K562 (cell line): ENCODE measurements at regions not wholly inside any gene's neighbourhood (a gene's known extent, or its start where the extent isn't known, plus 50 kb on each side); places are given as distances from the start of the nearest gene placed in this dataset.

Source experiments
- ATAC-seq: fragments of 200-7000 bp; cut with Tn5 transposase; 3 replicates; pipeline ENCODE4 v1.9.1; 2020; ENCODE audit warnings: moderate library complexity
- BruUV-seq: library from RNA; stranded (reverse); fragments of 400-500 nt; replicated peaks from 2 replicates; lab custom pipeline; 2021; lab: Mats Ljungman, UMichigan
- CTCF ChIA-PET: fragments of 300-600 bp; formaldehyde crosslinking; extraction: SDS; loops from one replicate; lab custom pipeline; 2021; ENCODE audit warnings: low intra/inter-chr PET ratio; lab: Yijun Ruan, JAX
- POLR2A ChIA-PET: fragments of 300-600, 350-650 bp; sonication (Branson Sonifier 250); formaldehyde crosslinking; extraction: SDS; loops from one replicate; lab custom pipeline; 2021; ENCODE audit warnings: antibody characterized with exemption, inconsistent platforms; lab: Yijun Ruan, JAX
- DNase-seq, 4 experiments: peaks; one replicate each; pipeline versions ENCODE4 v3.0.0 to v3.0.0-alpha.2; 2011 to 2018; ENCODE audit warnings: low spot score in 3 of 4, mixed read lengths in 3 of 4; ENCODE audit errors: extremely low read depth in 1 of 4
- FAIRE-seq: peaks from 2 replicates; lab custom pipeline; 2011; peaks lifted over from hg19 to GRCh38; lab: Jason Lieb, UNC
- H2AFZ ChIP-seq: 2 replicates; pipeline ENCODE4 v1.6.0; 2011; ENCODE audit warnings: low read depth, low read length, control low read depth, inconsistent platforms
- H3K27ac ChIP-seq: fragments of 200-600 bp; 3 replicates; pipeline ENCODE4 v1.8.0; 2011; ENCODE audit warnings: low read depth, mild to moderate bottlenecking, control low read depth, inconsistent platforms, low read length, moderate library complexity, mixed read lengths; ENCODE audit errors: extremely low read depth
- H3K27me3 ChIP-seq, 2 experiments: fragments of 300-600 bp in 1 of 2; 2 replicates in 1 of 2; 3 replicates in 1 of 2; pipeline versions ENCODE4 v1.6.0 to v1.8.0; 2011; ENCODE audit warnings: inconsistent platforms in 2 of 2, low read length in 2 of 2, mild to moderate bottlenecking in 1 of 2, mixed read lengths in 1 of 2, moderate library complexity in 1 of 2; ENCODE audit not compliant: control insufficient read depth in 2 of 2, insufficient read depth in 2 of 2
- H3K36me3 ChIP-seq: fragments of 300-600 bp; 3 replicates; pipeline ENCODE4 v1.8.0; 2011; ENCODE audit warnings: mild to moderate bottlenecking, low read length, inconsistent platforms; ENCODE audit not compliant: control insufficient read depth, insufficient read depth
- H3K4me1 ChIP-seq, 2 experiments: fragments of 200-600 bp in 1 of 2; replicated peaks in 1 of 2; 2 replicates in 1 of 2; 3 replicates in 1 of 2; pipeline versions ENCODE4 v1.5.1 to v1.8.0; 2011; ENCODE audit warnings: inconsistent platforms in 2 of 2, low read length in 2 of 2, mild to moderate bottlenecking in 1 of 2, mixed read lengths in 1 of 2, moderate library complexity in 1 of 2; ENCODE audit not compliant: control insufficient read depth in 2 of 2, insufficient read depth in 2 of 2
- H3K4me2 ChIP-seq: 2 replicates; pipeline ENCODE4 v1.6.1; 2011; ENCODE audit warnings: low read length, control low read depth, inconsistent platforms, mixed read lengths; ENCODE audit not compliant: insufficient read depth
- H3K4me3 ChIP-seq: fragments of 200-600 bp; sonication (generic), shearing (Covaris generic); 2 replicates; pipeline ENCODE4 v1.5.1; 2016; ENCODE audit warnings: control low read depth, inconsistent platforms
- H3K79me2 ChIP-seq: fragments of 200-600 bp; 3 replicates; pipeline ENCODE4 v1.8.0; 2011; ENCODE audit warnings: low read length, inconsistent platforms; ENCODE audit not compliant: control insufficient read depth, insufficient read depth
- H3K9ac ChIP-seq, 2 experiments: 2 replicates each; pipeline versions ENCODE4 v1.6.0 to v1.6.1; 2011; ENCODE audit warnings: low read depth in 2 of 2, low read length in 2 of 2, control low read depth in 1 of 2, inconsistent platforms in 1 of 2, mild to moderate bottlenecking in 1 of 2, mixed read lengths in 1 of 2; ENCODE audit not compliant: insufficient read depth in 1 of 2
- H3K9me1 ChIP-seq: one replicate; pipeline ENCODE4 v1.6.0; 2011; ENCODE audit warnings: inconsistent platforms, mild to moderate bottlenecking, low read length, moderate library complexity; ENCODE audit not compliant: control insufficient read depth, insufficient read depth
- H3K9me3 ChIP-seq: replicated peaks from 2 replicates; pipeline ENCODE4 v1.5.1; 2011; ENCODE audit warnings: low read depth, low read length, inconsistent platforms; ENCODE audit not compliant: control insufficient read depth, insufficient read depth
- H4K20me1 ChIP-seq: replicated peaks from 2 replicates; pipeline ENCODE4 v1.6.1; 2011; ENCODE audit warnings: low read length, inconsistent platforms, mixed read lengths; ENCODE audit not compliant: control insufficient read depth, insufficient read depth
- CBX3 ChIP-seq, 2 experiments: IDR thresholded peaks; 1 replicate in 1 of 2; 2 replicates in 1 of 2; pipeline ENCODE4 v1.6.1; 2012; ENCODE audit warnings: inconsistent platforms in 2 of 2, low read length in 2 of 2, borderline replicate concordance in 1 of 2, control low read depth in 1 of 2
- PBX2 ChIP-seq, 2 experiments: IDR thresholded peaks in 1 of 2; conservative IDR thresholded peaks in 1 of 2; 2 replicates each; pipeline ENCODE4 v1.6.1; 2016; ENCODE audit warnings: low read depth in 2 of 2, mild to moderate bottlenecking in 1 of 2, missing compliant biosample characterization in 1 of 2, missing genetic modification characterization in 1 of 2, moderate library complexity in 1 of 2
- RAD21 ChIP-seq, 2 experiments: fragments of 250-450 bp in 1 of 2; fragments of 450-650 bp in 1 of 2; sonication (Bioruptor Pico) in 1 of 2; formaldehyde crosslinking in 1 of 2; IDR thresholded peaks in 1 of 2; conservative IDR thresholded peaks in 1 of 2; 2 replicates each; pipeline versions ENCODE4 v1.4.0 to v1.8.0; 2020 to 2022; ENCODE audit warnings: mild to moderate bottlenecking in 2 of 2, moderate library complexity in 1 of 2
- ZNF134 ChIP-seq: fragments of 250-450 bp; sonication (Bioruptor Pico); conservative IDR thresholded peaks from 2 replicates; pipeline ENCODE4 v1.4.0; 2020
- WGBS: fragments of 100-300 bp; shearing (Covaris generic); methylation state at CpG from one replicate; pipeline ENCODE4 v1.1.6; 2016; ENCODE audit warnings: low coverage, mixed read lengths; ENCODE audit not compliant: insufficient coverage; ENCODE audit errors: missing lambda C conversion rate; 5-methylcytosine and 5-hydroxymethylcytosine counted together
- in situ Hi-C: fragments of 300-500 bp; cut with MboI; formaldehyde crosslinking; loops from 4 replicates; pipeline ENCODE4 v1.15.0; 2018; ENCODE audit warnings: inconsistent platforms, mixed read lengths
- intact Hi-C: fragments of 100-400 bp; cut with micrococcal nuclease; formaldehyde crosslinking; loops from 2 replicates; pipeline ENCODE4 v1.14.2; 2022

DNA sequence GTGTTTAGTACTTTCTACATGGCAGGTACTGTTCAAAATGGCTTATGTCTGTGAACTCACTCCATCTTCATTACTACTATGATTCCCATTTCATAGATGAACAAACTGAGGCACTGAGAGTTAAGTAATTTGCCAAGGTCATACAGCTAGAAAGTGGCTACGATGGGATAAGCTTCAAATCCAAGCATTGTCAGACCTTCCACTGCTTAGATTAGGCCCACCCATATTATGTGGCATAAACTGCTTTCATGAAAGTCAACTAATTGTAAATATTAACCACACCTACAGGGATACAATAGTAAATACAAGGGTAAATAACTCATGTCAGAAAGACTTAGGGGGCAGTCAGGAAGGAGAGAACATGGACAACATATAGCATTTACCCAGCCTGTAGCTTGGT is 68.8 kb downstream of the SLITRK2 start:
- TF ChIP-seq RAD21 (CRISPR knock-in tag; conservative IDR thresholded peaks at IDR 0.05 in 1 of 2, IDR thresholded peaks at IDR 0.05 in 1 of 2): no peak
- TF ChIP-seq PBX2 (CRISPR knock-in tag; IDR thresholded peaks at IDR 0.05; ENCODE audit: low read depth): no peak
- no peak for TF ChIP-seq PBX2 (tag; conservative IDR thresholded peaks at IDR 0.05; ENCODE audit: low read depth)
- TF ChIP-seq CBX3 (IDR thresholded peaks at IDR 0.05; ENCODE audit: borderline replicate concordance in 1 of 2, low read length in 2 of 2): no peak
- peak; percentile 51; the same call in 1 of the 2 replicates for TF ChIP-seq ZNF134 (CRISPR knock-in tag)
- FAIRE-seq (no peak), DNase-seq (no peak), ATAC-seq (no peak)
- ChIA-PET CTCF (no interaction called here), POLR2A (no interaction called here)
- no CpG with 5 or more reads among the region's 1 CpG for WGBS
- Histone ChIP-seq H3K4me3 (no peak overlapping the region), H3K36me3 (no peaks in the 10 kb centered on the region), H3K9me1 (no peaks in the 10 kb centered on the region), H4K20me1 (no peaks in the 10 kb centered on the region), H3K27me3 (no peaks in the 10 kb centered on the region), H3K4me2 (no peak overlapping the region), H3K9me3 (no peaks in the 10 kb centered on the region), H3K9ac (no peak overlapping the region), H3K27ac (no peak overlapping the region), H3K4me1 (no peaks in the 10 kb centered on the region), H3K79me2 (no peaks in the 10 kb centered on the region), H2AFZ (no peak overlapping the region)
- BruUV-seq: no TSS peak
- intact Hi-C loops (no loop called here), in situ Hi-C loops (no loop called here)
